IPS-18a (cell line): ENCODE measurements at regions not wholly inside any gene's neighbourhood (a gene's known extent, or its start where the extent isn't known, plus 50 kb on each side); places are given as distances from the start of the nearest gene placed in this dataset.
A peak's percentile ranks its signal among the peaks of the same experiment; 100 is the strongest.
"Not testable (repeated sequence)": the region's sequence is repeated elsewhere in the genome, so short reads cannot be mapped to it uniquely, and the experiment has no call there.

ENCODE experiments used
- H3K27ac ChIP-seq: one replicate; pipeline ENCODE4 v1.5.1; 2013; ENCODE audit warnings: low read length
- H3K27me3 ChIP-seq: one replicate; pipeline ENCODE4 v1.6.1; 2013; ENCODE audit warnings: mild to moderate bottlenecking, low read length; ENCODE audit not compliant: control insufficient read depth, insufficient read depth
- H3K36me3 ChIP-seq: one replicate; pipeline ENCODE4 v1.6.1; 2013; ENCODE audit warnings: low read depth, low read length; ENCODE audit not compliant: control insufficient read depth
- H3K4me1 ChIP-seq: one replicate; pipeline ENCODE4 v1.6.1; 2013; ENCODE audit warnings: low read depth, low read length; ENCODE audit not compliant: control insufficient read depth
- H3K4me3 ChIP-seq: one replicate; pipeline ENCODE4 v1.5.1; 2013; ENCODE audit warnings: low read length
- H3K9ac ChIP-seq: one replicate; pipeline ENCODE4 v1.6.1; 2013; ENCODE audit warnings: mild to moderate bottlenecking, low read length, moderate library complexity
- H3K9me3 ChIP-seq: one replicate; pipeline ENCODE4 v1.6.1; 2013; ENCODE audit warnings: low read depth, low read length; ENCODE audit not compliant: control insufficient read depth

DNA sequence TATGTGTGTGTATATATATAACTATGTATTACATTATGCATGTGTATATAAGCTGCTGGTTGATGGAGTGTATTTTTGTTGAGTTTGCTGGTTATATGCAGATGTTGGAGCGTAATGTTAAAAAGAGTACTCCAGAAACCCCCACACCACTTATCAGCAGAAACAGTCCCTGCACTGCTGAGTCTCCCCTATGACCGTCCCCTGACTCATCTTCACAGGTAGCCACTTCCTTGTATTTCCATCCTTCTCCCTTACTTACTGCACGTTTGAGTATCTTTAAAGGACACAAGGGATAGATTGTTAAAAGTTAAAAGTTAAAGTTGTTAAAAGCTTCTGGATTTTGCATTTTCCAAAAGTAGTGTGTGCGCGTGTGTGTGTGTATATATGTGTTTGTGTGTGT is 853.9 kb upstream of the EEF2KMT start:
- Histone ChIP-seq H3K27ac (no peak overlapping the region), H3K27me3 (no peaks in the 10 kb centered on the region), H3K9ac (no peak overlapping the region), H3K9me3 (no peaks in the 10 kb centered on the region), H3K36me3 (no peaks in the 10 kb centered on the region), H3K4me3 (no peak overlapping the region), H3K4me1 (no peaks in the 10 kb centered on the region)

DNA sequence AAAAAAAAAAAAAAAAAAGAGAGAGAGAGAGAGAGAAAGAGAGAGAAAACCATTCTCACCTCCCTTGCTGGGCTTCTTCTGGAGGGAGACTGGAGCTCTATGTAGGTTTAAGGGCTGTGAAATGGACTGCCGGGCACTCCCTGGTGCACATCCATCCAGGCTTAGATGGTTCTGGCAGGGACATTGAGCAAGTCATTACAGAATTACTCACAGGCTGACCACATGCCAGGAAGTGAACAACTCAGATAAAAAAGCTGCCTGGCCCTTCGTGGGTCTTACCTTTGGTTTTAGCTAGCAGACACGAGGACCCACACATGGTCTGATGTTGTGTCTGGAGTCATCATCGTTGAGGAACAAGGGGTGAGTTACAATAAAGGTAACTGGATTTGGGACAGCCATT is 847.4 kb upstream of the EEF2KMT start:
- H3K9ac ChIP-seq = no peak overlapping the region
- H3K9me3 ChIP-seq = no peaks in the 10 kb centered on the region
- no peak overlapping the region for H3K4me3 ChIP-seq
- H3K36me3 ChIP-seq = no peaks in the 10 kb centered on the region
- H3K27me3 ChIP-seq = no peaks in the 10 kb centered on the region
- H3K27ac ChIP-seq = no peak overlapping the region
- no peaks in the 10 kb centered on the region for H3K4me1 ChIP-seq

DNA sequence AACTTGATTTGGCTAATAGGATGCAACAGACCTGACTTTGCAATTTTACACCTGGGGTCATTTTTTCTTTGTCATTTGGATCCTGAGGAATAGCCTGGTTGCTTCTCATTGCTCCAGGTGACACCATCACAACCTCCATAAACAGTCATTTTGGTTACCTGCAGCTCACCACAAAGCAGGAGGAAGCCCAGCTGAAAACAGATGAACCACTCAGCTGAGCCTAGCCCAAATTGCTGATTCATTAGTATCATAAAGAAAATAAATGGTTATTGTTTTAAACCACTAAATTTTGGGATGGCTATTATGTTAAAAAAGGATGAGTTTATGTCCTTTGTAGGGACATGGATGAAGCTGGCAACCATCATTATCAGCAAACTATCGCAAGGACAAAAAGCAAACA is 841.0 kb upstream of the EEF2KMT start:
- Histone ChIP-seq H3K9me3 (no peaks in the 10 kb centered on the region), H3K27ac (no peak overlapping the region), H3K4me1 (peaks cover 14% of the 10 kb centered on the region), H3K9ac (no peak overlapping the region), H3K36me3 (no peaks in the 10 kb centered on the region), H3K27me3 (peaks cover 11% of the 10 kb centered on the region), H3K4me3 (no peak overlapping the region)

DNA sequence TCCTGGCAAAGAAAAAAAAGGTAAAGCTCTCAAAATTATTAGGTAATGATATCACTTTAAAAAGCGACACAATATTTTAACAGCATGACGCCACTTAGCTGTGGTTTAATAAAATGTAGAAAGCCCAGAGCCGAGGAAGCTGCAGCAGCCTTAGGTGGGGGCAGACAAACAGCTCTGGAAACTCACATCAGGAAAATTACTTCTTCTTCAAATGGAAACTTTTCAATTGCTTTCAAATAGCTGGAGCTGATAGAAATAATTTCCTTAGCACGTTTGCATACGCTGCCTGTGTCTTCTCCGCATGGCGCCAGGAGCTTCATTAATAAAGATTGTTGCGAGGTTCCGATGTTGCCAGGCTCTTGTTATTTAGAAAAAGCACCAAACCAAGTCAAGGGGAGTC is 835.3 kb upstream of the EEF2KMT start:
- no peaks in the 10 kb centered on the region for H3K36me3 ChIP-seq
- peaks cover 46% of the 10 kb centered on the region for H3K4me1 ChIP-seq
- H3K27me3 ChIP-seq = peaks cover 48% of the 10 kb centered on the region
- H3K27ac ChIP-seq = no peak overlapping the region
- H3K9me3 ChIP-seq = no peaks in the 10 kb centered on the region
- H3K9ac ChIP-seq = no peak overlapping the region
- H3K4me3 ChIP-seq = peak overlapping the region; percentile 40

DNA sequence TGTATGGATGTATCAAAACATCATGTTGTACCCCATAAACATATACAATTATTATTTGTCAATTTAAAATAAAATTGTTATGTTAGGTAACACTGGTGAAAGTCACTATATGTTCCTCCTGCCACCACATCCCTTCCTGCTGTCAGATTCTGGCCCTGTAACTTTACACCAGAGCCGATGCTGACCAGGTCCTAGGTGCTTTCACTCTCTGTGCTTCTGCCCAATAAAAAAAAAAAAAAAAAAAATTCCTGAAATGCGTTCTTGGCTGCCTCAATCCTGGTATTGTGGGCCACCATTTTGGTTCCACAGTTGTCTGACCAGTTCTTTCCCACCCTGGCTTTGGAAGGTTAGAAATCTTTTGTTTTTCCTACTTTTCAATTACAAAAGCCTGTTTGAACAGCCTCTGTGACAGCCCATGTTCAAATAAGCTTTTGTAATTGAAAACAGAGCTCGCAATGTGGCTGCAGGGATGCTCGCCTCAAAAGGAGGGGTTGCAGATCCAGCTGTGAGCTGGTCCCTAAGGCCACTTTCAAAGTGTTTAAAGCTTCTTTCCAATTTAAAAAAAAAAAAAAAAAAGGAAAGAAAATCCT is 831.0 kb upstream of the EEF2KMT start:
- Histone ChIP-seq H3K36me3 (no peaks in the 10 kb centered on the region), H3K27ac (no peak overlapping the region), H3K4me3 (peak overlapping the region; percentile 19), H3K9ac (no peak overlapping the region), H3K27me3 (peaks cover 56% of the 10 kb centered on the region), H3K9me3 (no peaks in the 10 kb centered on the region), H3K4me1 (peaks cover 45% of the 10 kb centered on the region)

DNA sequence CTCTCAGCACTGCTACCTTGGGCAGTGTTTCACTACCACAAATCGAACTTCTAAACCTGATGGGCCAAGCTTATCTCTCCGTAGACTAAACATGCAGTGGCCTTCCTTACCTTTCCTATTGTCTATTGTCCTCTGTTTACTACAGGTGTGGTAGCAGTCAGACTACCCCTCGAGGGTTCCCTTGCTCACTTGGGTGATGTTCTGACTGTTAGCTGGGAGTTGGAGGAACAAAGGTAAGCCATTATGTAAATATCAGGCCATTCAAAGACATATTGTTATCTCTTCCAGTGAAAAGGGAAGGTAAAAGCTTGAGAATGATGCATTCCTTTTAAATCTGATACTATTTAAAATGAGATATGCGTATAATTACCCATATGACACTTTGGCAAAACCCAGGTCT is 828.3 kb upstream of the EEF2KMT start:
- H3K4me3 ChIP-seq = no peak overlapping the region

DNA sequence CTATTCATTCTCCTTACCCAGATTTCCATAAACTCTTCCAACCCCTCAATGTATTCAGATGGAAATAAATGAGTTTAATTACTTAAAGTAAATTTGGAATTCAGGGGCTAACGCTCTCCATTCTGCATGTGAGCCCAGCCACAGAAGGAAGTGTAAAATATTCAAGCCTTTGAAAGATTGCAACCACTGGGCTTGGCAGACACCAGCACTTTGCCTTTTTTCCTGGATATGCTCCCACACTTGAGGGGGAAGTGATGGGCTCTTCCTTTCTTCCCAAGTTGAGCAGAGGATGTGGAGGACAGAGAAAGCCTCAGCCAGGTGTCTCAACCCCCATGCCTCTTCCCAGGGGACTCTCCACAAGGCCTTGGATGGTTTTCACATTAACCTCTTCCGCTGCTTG is 825.1 kb upstream of the EEF2KMT start:
- Histone ChIP-seq H3K27ac (no peak overlapping the region), H3K4me3 (no peak overlapping the region), H3K9me3 (no peaks in the 10 kb centered on the region), H3K36me3 (no peaks in the 10 kb centered on the region), H3K9ac (no peak overlapping the region), H3K4me1 (peaks cover 22% of the 10 kb centered on the region), H3K27me3 (peaks cover 19% of the 10 kb centered on the region)

More for the DNA sequence above, 828.3 kb upstream of the EEF2KMT start:
- H3K36me3 ChIP-seq = no peaks in the 10 kb centered on the region
- no peak overlapping the region for H3K9ac ChIP-seq
- H3K27ac ChIP-seq = no peak overlapping the region
- no peaks in the 10 kb centered on the region for H3K9me3 ChIP-seq
- peaks cover 26% of the 10 kb centered on the region for H3K4me1 ChIP-seq
- H3K27me3 ChIP-seq = peaks cover 29% of the 10 kb centered on the region

DNA sequence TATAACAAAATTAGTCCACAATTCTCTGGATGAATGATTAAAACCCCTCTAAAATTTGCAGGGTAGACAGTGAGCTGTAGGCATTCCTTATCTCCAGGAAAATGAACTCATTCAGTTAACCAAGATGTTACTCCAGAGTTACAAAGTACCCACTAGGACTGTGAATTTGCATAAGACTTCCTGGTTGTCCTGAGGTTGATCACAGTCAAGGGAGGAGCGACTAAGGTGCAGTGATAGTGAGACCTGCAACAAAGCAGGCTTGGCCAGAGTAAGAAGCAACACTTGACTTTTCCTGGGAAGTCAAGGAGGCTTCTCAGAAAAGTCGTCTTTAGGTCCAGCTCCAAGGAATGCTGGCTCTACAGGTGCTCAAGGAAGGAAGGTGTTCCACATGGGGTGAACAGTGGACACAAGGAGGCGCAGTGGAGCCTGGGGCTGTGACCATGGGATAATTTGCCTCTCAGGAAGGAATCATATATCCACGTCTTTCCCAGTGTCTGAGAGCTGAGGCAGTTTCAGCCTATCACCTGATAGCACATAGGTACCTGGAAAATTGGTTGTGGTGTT is 821.1 kb upstream of the EEF2KMT start:
- Histone ChIP-seq H3K27me3 (no peaks in the 10 kb centered on the region), H3K4me3 (no peak overlapping the region), H3K27ac (no peak overlapping the region), H3K4me1 (peaks cover 24% of the 10 kb centered on the region), H3K36me3 (no peaks in the 10 kb centered on the region), H3K9ac (no peak overlapping the region), H3K9me3 (no peaks in the 10 kb centered on the region)

DNA sequence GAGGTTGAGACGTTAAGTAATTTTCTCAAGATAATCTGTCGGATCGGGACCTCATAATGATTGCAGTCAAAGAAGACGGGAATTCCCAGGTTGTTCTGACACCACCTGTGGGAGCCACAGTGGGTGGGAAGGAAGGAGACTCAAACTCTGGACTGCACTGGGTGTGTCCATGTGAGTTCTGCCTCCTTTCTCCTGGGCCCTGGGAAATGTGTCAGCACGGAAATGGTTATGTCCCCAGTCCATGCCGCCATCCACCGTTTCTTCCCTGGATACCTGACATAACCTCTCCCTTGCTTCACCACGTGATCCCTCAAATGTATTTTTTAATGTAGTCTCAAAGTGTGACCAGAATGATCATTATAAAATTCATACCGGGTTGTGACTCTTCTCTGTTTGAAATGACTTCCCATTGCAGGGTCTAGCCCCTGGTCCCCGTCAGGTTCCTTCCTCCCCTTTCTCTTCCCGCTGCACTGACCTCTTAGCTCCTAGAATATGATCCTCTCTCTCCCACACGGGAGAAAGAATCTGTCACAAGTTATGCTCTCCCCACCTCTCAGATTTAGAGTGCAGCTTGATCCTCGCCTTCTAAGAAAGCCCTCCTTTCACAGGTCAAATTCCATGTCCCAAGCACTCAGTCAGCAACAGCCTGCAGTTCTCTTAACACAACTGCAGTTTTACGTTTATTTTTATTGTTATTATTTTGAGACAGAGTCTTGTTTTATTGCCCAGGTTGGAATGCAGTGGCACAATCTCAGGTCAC is 820.0 kb upstream of the EEF2KMT start:
- Histone ChIP-seq H3K9me3 (no peaks in the 10 kb centered on the region), H3K27me3 (no peaks in the 10 kb centered on the region), H3K36me3 (no peaks in the 10 kb centered on the region), H3K4me1 (peaks cover 24% of the 10 kb centered on the region), H3K27ac (no peak overlapping the region), H3K9ac (no peak overlapping the region), H3K4me3 (no peak overlapping the region)

DNA sequence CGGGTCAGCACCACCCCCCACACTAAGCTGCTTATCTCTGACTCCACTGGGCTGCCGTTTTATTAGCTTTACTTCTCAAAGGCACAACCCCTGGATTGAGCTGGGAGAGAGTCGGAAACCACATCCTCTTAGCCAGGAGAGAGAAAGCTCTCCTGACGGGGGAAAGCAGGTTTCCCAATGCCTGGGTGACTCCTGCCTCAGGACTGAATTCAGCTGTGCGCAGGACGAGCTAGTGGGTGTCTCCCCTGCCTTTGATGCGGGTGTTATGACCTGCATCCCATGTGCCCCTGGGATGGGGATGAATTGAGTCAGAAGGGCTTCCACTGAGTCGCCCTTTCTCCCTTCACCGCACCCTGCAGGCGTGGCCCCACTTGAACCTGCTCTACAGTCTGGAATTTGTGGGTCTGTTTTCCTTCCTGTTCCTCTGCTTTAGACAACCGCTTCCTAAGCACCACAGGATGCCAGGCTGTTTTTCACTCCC is 819.2 kb upstream of the EEF2KMT start:
- Histone ChIP-seq H3K4me1 (peaks cover 24% of the 10 kb centered on the region), H3K9me3 (no peaks in the 10 kb centered on the region), H3K36me3 (no peaks in the 10 kb centered on the region), H3K4me3 (no peak overlapping the region), H3K9ac (no peak overlapping the region), H3K27ac (no peak overlapping the region), H3K27me3 (no peaks in the 10 kb centered on the region)

DNA sequence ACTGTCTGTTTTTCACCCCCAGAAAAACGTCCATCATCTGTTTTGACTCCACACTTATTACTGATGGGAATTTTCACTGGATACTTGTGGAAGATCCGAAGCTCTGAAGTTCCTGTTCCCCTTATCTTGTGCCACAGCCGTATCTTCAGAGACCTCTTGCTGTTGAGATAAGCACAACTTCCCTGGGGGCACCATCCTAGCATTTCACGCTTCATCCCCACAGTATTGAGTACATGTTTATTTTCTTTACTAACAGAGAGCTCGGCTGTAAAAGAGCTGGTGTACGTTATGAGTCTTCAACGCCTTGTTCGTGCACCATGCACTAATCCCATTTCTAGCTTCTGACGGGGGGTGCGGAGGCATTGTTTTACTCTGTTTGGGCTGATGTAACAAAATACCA is 813.6 kb upstream of the EEF2KMT start:
- peaks cover 3% of the 10 kb centered on the region for H3K4me1 ChIP-seq
- no peak overlapping the region for H3K4me3 ChIP-seq
- no peaks in the 10 kb centered on the region for H3K36me3 ChIP-seq
- H3K27me3 ChIP-seq = no peaks in the 10 kb centered on the region
- no peak overlapping the region for H3K27ac ChIP-seq
- no peaks in the 10 kb centered on the region for H3K9me3 ChIP-seq
- no peak overlapping the region for H3K9ac ChIP-seq

DNA sequence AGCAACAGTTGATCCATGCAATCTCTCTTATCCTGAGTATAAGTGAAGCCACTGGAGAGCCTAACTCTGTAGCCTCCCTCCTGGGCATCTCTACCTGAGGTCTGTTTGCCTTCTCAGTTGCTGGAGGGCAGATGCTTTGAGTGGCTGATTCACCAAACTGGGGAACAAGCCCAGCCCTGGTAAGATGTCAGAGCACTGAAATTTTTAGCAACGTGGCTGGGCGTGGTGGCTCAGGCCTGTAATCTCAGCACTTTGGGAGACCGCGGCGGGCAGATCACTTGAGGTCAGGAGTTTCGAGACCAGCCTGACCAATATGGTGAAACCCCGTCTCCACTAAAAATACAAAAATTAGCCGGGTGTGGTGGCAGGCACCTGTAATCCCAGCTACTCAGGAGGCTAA is 812.0 kb upstream of the EEF2KMT start:
- H3K9me3 ChIP-seq, H3K9ac ChIP-seq: not testable (repeated sequence)

More for the DNA sequence above, 812.0 kb upstream of the EEF2KMT start:
- H3K27ac ChIP-seq, H3K36me3 ChIP-seq, H3K27me3 ChIP-seq, H3K4me1 ChIP-seq, H3K4me3 ChIP-seq: not testable (repeated sequence)
